Natural killer cell (primary cell): ENCODE measurements at regions not wholly inside any gene's neighbourhood (a gene's known extent, or its start where the extent isn't known, plus 50 kb on each side); places are given as distances from the start of the nearest gene placed in this dataset.

Experiments
- ATAC-seq, 3 donors: fragments of 150-1000 bp in 2 of 3; fragments of 200-7000 bp in 1 of 3; cut with Tn5 transposase; 1 replicate in 1 of 3; 2 replicates in 2 of 3; pipeline ENCODE4 v1.10.0; 2021; ENCODE audit warnings: mild to moderate bottlenecking in 2 of 3, moderate library complexity in 2 of 3
- DNase-seq, 2 donors: peaks; one replicate each; pipeline versions ENCODE4 v3.0.0 to v3.0.0-alpha.2; 2013 to 2021; ENCODE audit warnings: mixed read lengths in 1 of 2
- H3K27ac ChIP-seq: one replicate; pipeline ENCODE4 v1.5.1; 2013; ENCODE audit warnings: mild to moderate bottlenecking, low read length
- H3K27me3 ChIP-seq: one replicate; pipeline ENCODE4 v1.6.1; 2013; ENCODE audit warnings: low read length; ENCODE audit not compliant: control insufficient read depth, insufficient read depth
- H3K36me3 ChIP-seq: one replicate; pipeline ENCODE4 v1.6.1; 2013; ENCODE audit warnings: low read length; ENCODE audit not compliant: control insufficient read depth, insufficient read depth
- H3K4me1 ChIP-seq: one replicate; pipeline ENCODE4 v1.6.1; 2013; ENCODE audit warnings: low read length; ENCODE audit not compliant: control insufficient read depth, insufficient read depth
- H3K4me3 ChIP-seq: one replicate; pipeline ENCODE4 v1.5.1; 2013; ENCODE audit warnings: low read length
- H3K9me3 ChIP-seq: one replicate; pipeline ENCODE4 v1.6.1; 2013; ENCODE audit warnings: low read length; ENCODE audit not compliant: control insufficient read depth, insufficient read depth
- H3K27ac Mint-ChIP-seq, 2 donors: one replicate each; pipeline ENCODE4 v1.8.0; 2022; ENCODE audit warnings: mild to moderate bottlenecking in 2 of 2, mixed read lengths in 2 of 2, moderate library complexity in 1 of 2
- H3K27me3 Mint-ChIP-seq, 2 donors: one replicate each; pipeline ENCODE4 v1.8.0; 2022; ENCODE audit warnings: low read depth in 2 of 2, mixed read lengths in 2 of 2
- H3K36me3 Mint-ChIP-seq: one replicate; pipeline ENCODE4 v1.8.0; 2022; ENCODE audit warnings: mixed read lengths
- H3K4me1 Mint-ChIP-seq, 2 donors: one replicate each; pipeline ENCODE4 v1.8.0; 2022; ENCODE audit warnings: mixed read lengths in 2 of 2
- H3K4me3 Mint-ChIP-seq: one replicate; pipeline ENCODE4 v1.8.0; 2022; ENCODE audit warnings: mild to moderate bottlenecking, moderate library complexity, mixed read lengths
- H3K9me3 Mint-ChIP-seq, 2 donors: one replicate each; pipeline ENCODE4 v1.8.0; 2022; ENCODE audit warnings: mixed read lengths in 2 of 2
- WGBS: methylation state at CpG from one replicate; pipeline ENCODE4 v1.1.7; 2013; ENCODE audit warnings: missing lambda C conversion rate; ENCODE audit not compliant: insufficient coverage; 5-methylcytosine and 5-hydroxymethylcytosine counted together
- intact Hi-C: fragments of 100-400 bp; cut with micrococcal nuclease; formaldehyde crosslinking; loops from one replicate; pipeline ENCODE4 v1.14.2; 2022
- TF ChIP-seq, protein P1 (sequence below): fragments of 200-600 bp; IDR thresholded peaks from one replicate; pipeline ENCODE4 v1.8.0; 2022; ENCODE audit warnings: antibody characterized with exemption

DNA sequence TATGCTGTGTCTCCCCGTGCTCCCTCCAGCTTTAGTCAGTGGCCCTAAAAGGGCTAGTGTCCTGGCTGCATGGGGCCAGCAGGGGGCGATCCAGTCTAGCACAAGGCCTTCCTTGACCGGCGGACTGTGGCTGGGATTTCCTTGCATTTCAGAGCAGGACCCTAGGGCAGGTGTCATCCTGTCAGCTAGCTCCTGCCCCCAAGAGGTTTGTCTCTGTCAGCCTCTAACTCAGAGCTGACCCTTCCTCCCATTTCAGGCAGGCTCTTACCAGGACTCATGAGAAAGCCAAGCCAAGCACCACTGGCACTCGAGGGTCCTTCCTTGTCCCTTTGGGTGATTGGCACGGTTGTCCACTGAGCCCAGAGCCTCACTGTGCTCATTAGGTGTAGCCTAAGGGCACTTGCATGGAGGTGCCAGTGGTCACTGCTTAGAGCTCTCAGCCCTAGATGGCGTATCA lies 140.3 kb downstream of the RPIA start:
- no peaks in the 10 kb centered on the region for H3K9me3 ChIP-seq
- 36% methylated on average over 7 of the region's 7 CpGs for WGBS
- Mint-ChIP-seq H3K4me1 (no peaks in the 10 kb centered on the region), H3K36me3 (no peaks in the 10 kb centered on the region), H3K27me3 (peaks cover 0 to 3% of the 10 kb centered on the region in 2 donors), H3K4me3 (no peak overlapping the region), H3K27ac (no peak overlapping the region), H3K9me3 (no peaks in the 10 kb centered on the region)
- H3K4me3 ChIP-seq: no peak overlapping the region
- peaks cover 3% of the 10 kb centered on the region for H3K4me1 ChIP-seq
- DNase-seq (peak in 1 of 2 donors; percentile 34), ATAC-seq (peak; percentile 44 to 64 (median 54))
- TF ChIP-seq, protein P1, sequence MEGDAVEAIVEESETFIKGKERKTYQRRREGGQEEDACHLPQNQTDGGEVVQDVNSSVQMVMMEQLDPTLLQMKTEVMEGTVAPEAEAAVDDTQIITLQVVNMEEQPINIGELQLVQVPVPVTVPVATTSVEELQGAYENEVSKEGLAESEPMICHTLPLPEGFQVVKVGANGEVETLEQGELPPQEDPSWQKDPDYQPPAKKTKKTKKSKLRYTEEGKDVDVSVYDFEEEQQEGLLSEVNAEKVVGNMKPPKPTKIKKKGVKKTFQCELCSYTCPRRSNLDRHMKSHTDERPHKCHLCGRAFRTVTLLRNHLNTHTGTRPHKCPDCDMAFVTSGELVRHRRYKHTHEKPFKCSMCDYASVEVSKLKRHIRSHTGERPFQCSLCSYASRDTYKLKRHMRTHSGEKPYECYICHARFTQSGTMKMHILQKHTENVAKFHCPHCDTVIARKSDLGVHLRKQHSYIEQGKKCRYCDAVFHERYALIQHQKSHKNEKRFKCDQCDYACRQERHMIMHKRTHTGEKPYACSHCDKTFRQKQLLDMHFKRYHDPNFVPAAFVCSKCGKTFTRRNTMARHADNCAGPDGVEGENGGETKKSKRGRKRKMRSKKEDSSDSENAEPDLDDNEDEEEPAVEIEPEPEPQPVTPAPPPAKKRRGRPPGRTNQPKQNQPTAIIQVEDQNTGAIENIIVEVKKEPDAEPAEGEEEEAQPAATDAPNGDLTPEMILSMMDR: peak; percentile 30
- intact Hi-C loops: no loop called here
- no peaks in the 10 kb centered on the region for H3K36me3 ChIP-seq
- H3K27ac ChIP-seq: peak overlapping the region; percentile 16
- no peaks in the 10 kb centered on the region for H3K27me3 ChIP-seq

DNA sequence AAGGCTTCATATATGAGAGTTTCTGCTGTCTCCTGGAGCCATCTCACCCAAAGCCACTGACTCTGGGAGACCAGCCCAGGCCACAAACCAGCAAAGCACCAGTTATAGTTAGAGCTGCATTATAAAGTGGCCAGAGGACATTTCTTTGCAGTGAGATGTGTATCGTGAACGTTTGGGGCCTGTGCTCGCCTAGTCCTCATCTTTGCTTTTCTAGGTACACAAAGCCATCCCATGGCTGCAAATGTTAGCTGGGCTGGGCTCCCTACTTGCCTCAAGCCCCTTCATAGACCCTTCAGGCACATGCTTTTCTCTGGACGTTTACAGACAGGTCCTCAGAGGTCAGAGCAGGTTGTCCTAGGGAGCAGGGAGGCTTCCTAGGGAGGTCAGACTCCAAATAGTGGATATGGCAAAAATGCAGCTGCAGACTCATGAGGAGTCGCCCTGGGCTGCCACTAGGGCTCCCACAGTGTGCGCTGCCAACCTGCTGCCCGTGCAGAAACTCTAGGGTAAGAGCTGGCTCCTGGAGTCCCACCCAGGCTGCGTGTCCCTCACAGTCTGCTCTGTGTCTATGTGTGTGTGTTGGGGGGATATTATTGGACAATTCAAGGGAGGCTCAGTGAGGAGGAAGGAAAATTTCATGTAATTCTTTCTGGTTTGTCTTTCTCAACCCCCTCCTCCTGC lies 141.0 kb downstream of the RPIA start:
- H3K27me3 ChIP-seq: no peaks in the 10 kb centered on the region
- Mint-ChIP-seq H3K4me3 (no peak overlapping the region), H3K27me3 (peaks cover 0 to 3% of the 10 kb centered on the region in 2 donors), H3K27ac (no peak overlapping the region), H3K4me1 (no peaks in the 10 kb centered on the region), H3K9me3 (no peaks in the 10 kb centered on the region), H3K36me3 (no peaks in the 10 kb centered on the region)
- H3K4me1 ChIP-seq: peaks cover 3% of the 10 kb centered on the region
- peak overlapping the region; percentile 46 for H3K27ac ChIP-seq
- intact Hi-C loops: no loop called here
- no peaks in the 10 kb centered on the region for H3K9me3 ChIP-seq
- no peak for ATAC-seq
- DNase-seq: no peak
- no peaks in the 10 kb centered on the region for H3K36me3 ChIP-seq
- H3K4me3 ChIP-seq: no peak overlapping the region
- TF ChIP-seq, protein P1: no peak
- 81% methylated on average over 8 of the region's 8 CpGs for whole genome bisulfite sequencing

DNA sequence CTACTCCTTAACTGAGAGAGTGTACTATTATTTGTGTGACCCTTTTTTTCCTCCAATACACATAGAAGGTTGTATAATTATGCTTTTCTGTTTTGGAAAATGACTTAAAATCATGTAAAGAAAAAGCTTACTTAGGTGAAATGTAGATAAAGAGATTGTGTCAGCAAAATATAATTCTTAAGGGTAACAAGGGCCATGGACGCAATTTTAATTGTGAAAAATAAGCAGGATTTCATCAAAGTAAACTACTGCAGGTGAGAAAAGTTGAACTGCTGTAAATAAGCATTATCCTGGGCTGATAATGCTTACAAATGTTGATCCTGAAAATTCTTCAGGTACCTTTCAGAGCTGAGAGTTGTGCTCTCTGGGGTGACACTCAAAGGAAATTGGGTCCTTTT lies 141.5 kb downstream of the RPIA start:
- no peaks in the 10 kb centered on the region for H3K36me3 ChIP-seq
- no peaks in the 10 kb centered on the region for H3K4me1 Mint-ChIP-seq
- peaks cover 3% of the 10 kb centered on the region for H3K4me1 ChIP-seq
- WGBS: 80% methylated on average over 1 of the region's 1 CpG
- H3K27me3 Mint-ChIP-seq: peaks cover under 1 to 3% of the 10 kb centered on the region in 2 donors
- H3K9me3 Mint-ChIP-seq: no peaks in the 10 kb centered on the region
- no peaks in the 10 kb centered on the region for H3K36me3 Mint-ChIP-seq
- no peak overlapping the region for H3K4me3 Mint-ChIP-seq
- no peaks in the 10 kb centered on the region for H3K27me3 ChIP-seq
- DNase-seq: no peak
- H3K9me3 ChIP-seq: no peaks in the 10 kb centered on the region
- ATAC-seq: no peak
- TF ChIP-seq, protein P1: no peak
- peak overlapping the region; percentile 46 for H3K27ac ChIP-seq
- intact Hi-C loops: no loop called here
- no peak overlapping the region for H3K27ac Mint-ChIP-seq
- H3K4me3 ChIP-seq: no peak overlapping the region

DNA sequence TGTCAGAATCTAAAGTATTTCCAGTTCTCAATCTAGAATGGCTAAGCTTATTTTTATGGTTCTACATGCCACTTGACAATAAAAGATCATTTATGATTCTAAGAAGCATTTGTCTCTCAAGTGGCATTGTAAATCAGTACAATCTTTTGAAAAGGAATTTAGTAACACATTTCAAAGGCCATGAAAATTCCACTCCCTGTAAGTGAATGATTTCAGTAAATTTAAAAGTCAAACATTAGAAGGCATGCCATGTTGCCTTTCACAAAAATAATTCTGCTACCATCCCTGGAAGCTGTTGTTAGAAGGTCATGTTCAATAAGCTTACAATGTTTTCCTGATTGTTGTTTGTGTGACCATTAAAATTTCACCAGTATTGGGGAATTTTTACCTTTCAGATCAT lies 142.9 kb downstream of the RPIA start:
- TF ChIP-seq, protein P1: no peak
- peaks cover 0 to 13% of the 10 kb centered on the region in 2 donors for H3K27me3 Mint-ChIP-seq
- no peaks in the 10 kb centered on the region for H3K9me3 Mint-ChIP-seq
- Histone ChIP-seq H3K4me3 (no peak overlapping the region), H3K27ac (peak overlapping the region; percentile 56), H3K36me3 (no peaks in the 10 kb centered on the region), H3K27me3 (no peaks in the 10 kb centered on the region), H3K9me3 (no peaks in the 10 kb centered on the region), H3K4me1 (peaks cover 3% of the 10 kb centered on the region)
- no peak for ATAC-seq
- intact Hi-C loops: no loop called here
- DNase-seq: no peak
- no peaks in the 10 kb centered on the region for H3K36me3 Mint-ChIP-seq
- H3K27ac Mint-ChIP-seq: no peak overlapping the region
- no peak overlapping the region for H3K4me3 Mint-ChIP-seq
- H3K4me1 Mint-ChIP-seq: no peaks in the 10 kb centered on the region
